ENCODE measurements at regions not wholly inside any gene's neighbourhood (a gene's known extent, or its start where the extent isn't known, plus 50 kb on each side); places are given as distances from the start of the nearest gene placed in this dataset.
"Not testable (repeated sequence)": the region's sequence is repeated elsewhere in the genome, so short reads cannot be mapped to it uniquely, and the experiment has no call there.

DNA sequence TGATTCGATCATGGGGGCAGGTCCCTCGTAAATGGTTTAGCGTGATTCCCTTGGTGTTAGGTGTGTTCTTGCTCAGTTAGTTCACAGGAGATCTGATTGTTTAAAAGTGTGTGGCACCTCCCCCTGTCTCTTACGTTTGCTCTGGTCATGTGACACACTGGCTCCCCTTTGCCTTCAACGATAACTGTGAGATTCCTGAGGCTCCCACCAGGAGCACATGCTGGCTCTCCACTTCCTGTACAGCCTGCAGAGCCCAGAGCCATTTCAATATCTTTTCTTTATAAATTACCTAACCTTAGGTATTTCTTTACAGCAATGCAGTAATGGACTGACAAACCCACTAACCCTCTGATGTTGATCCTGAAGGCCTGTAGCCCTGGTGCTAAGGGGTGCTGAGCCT, 141.9 kb downstream of the FCRL5 start:
- DNase-seq (ENCODE audit: low read depth in 1 of 2, low spot score in 1 of 2), result no peak

DNA sequence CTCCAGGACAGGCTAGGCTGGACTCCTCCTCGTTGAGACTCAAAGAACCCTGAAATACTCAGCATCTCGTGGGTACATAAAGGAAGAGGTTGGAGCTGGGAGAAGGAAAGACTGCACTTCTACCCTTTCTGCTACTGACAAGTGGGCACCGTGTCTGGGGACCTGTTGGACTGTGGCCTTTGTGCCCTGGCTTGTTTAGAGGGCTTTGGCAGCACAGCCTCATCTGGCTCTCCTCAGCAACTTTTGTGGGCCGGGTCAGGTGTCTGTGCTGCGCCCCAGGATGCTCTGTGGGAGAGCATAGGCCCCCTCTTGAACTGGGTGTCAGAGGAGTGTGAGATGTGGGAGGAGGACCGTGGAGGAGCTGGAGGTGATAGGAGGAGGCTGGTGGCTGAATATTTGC, 142.4 kb downstream of the FCRL5 start:
- no peak for DNase-seq (ENCODE audit: low read depth in 1 of 2, low spot score in 1 of 2)

DNA sequence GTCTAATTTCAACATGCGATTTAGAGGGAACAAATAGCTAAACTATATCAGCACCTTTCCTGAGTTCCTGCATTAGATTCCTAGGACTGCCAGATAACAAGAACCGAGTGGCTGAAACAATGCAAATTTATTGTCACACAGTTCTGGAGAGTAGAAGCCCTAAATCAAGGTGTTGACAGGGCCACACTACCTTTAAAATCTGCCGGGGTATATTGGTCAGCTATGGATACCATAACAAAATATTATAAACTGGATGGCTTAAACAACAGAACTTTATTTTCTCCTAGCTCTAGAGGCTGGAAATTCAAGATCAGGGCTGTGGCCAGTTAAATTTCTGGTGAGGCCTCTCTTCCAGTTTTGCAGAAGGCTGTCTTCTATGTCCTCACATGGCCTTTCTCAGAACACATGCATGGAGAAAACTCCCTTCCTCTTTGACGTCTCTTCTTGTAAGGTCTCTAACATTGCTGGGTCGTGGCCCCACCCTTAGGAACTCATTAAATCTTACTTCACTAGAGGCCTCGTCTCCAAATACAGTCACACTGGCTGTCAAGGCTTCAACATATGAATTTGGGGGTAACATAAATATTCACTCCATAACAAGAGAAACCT, 144.3 kb downstream of the FCRL5 start:
- DNase-seq (ENCODE audit: low read depth in 1 of 2, low spot score in 1 of 2), result no peak

DNA sequence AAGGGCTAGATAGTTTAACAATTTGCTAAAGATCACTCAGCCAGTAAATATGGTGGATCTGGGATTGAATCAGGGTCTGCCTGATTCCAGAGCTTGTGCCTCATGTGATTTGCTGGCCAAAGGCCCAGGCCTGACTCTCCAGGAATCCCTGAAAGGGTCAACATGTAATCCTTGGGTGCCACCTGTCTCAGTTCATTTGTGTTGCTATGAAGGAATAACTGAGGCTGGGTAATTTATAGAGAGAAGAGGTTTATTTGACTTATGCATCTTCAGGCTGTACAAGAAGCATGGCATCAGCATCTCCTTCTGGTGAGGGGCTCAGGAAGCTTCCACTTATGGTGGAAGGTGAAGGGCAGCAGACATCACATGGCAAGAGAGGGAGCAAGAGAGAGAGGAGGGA, 144.9 kb downstream of the FCRL5 start:
- DNase-seq (ENCODE audit: low read depth in 1 of 2, low spot score in 1 of 2), result no peak

DNA sequence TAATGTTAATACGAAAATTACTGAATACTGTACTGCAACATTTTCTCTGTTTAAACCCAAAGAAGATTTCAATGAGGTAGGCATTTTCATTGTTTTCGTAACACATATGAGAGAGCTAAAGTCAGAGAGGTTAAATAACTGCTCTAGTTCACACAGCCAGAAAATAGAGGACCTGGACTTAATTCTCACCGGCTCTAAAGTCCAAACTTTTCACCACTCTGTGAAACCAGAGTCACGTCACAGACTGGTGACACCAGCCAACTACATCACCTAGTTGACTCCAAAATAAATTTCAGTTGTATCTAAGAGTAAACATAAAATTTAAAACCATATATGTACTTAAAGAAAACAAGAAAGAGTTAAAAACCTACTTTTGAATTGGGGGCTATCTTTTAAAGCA, 146.7 kb downstream of the FCRL5 start:
- DNase-seq (ENCODE audit: low read depth in 1 of 2, low spot score in 1 of 2), result no peak

DNA sequence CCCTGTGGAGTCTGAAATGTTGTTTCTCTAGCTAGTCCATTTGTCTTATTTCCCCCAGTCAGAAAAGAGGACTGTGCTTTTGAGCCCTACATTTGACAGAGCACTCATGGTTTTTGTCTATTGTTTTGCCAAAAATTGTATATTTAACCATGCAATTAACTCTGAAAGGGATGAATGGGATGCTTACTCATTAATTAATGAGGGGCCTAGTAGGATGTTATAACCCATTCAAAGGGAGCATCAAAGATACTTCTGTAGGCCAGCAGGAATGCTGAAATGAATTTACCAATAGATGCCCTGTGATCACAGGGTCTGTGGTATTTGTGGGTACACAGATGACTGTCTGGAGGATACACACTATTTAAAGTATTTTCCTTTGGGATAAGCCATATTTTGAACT, 147.7 kb downstream of the FCRL5 start:
- no peak for DNase-seq (ENCODE audit: low read depth in 1 of 2, low spot score in 1 of 2)

DNA sequence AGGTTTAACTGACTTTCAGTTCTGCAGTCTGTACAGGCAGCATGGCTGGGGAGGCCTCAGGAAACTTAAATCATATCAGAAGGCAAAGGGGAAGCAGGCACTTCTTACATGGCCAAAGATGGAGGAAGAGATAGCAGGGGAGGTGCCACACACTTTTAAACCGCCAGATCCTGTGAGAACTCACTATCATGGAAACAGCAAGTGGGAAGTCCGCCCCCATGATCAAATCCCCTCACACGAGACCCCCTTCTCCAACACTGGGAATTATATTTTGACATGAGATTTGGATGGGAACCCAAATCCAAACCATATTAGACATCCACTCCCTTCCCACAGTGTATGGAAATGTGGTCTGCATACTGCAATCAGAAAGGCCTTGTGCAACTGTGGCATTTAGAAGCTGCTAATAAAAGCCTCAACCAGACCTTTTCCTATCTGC, 148.2 kb downstream of the FCRL5 start:
- no peak for DNase-seq (ENCODE audit: low read depth in 1 of 2, low spot score in 1 of 2)

DNA sequence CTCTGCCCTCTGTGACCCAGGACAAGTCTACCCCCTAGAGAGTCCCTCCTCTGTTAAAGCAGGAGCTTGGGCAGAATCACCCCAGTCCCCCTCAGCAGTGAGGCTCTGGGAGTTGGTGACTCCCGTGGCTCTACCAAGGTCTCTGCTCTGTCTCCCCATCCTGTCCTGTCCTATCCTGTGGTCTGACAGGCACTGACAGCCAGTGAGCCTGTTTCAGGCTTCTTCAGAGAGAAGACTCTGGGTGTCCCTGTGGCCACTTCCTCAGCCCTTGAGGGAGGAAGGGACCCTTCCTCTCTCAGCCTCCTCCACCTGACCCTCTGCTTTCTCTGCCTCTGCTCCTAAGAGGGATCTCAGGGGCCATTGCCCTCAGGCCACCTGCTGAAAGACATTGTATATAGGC, 148.7 kb downstream of the FCRL5 start:
- DNase-seq (ENCODE audit: low read depth in 1 of 2, low spot score in 1 of 2), result no peak

DNA sequence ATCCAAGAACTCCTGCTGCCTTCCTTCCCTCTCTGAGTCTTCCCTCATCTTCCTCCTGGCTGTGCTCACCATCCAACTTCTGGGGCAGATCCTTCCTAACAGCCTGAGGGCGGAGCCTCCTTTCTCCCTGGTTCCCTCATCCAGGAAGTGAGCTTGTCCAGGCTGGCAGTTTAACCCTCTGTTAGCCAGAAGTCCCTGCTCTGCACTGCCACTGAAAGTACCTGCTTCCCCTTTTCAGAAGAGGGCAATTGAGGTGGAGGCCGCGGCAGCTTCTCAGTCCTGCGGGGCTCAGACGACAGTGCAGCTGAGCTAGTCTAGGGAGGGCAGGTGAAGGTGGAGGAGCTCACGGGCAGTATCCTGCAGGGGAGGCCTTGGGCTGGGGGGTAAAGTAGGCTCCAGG, 149.1 kb downstream of the FCRL5 start:
- no peak for DNase-seq (ENCODE audit: low read depth in 1 of 2, low spot score in 1 of 2)

DNA sequence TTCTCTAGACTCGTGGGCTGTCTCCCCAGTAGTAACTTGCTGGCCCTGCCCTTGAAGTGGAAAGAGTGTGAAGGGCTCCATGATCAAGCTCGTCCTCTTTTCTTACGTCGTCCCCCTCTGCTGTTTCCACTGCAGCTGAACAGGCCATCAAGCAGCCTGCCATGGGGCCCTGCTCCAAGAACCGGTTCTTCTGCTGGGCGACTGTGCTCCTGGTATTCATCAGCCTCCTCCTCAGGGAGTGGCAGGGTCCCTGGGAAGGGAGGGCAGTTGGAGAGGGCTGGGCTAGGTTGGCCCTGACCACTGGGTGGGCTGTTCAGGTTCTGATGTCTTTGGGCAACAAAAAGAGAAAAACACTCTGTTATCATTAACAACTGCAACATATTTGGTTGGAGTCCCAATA, 151.5 kb downstream of the FCRL5 start:
- DNase-seq (ENCODE audit: low read depth in 1 of 2, low spot score in 1 of 2), result no peak

DNA sequence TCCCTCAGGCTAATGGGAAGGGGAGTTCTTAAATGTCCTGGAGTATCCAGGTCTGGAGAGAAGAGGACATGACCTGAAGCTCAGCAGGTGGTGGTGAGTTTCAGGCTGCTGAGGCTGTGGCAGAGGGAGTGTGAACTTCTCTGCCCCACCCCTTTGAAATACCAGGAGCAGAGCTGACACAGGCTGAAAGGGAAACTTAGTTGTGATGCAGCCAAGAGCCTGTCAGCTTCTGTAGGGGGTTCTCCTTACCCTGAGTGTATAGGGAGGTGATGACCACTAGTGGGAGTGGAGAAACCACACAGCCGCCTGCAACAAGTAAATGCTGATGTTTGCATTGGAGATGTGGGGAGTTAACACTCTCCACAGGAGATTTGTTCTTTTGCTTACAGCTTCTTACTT, 152.3 kb downstream of the FCRL5 start:
- DNase-seq (ENCODE audit: low read depth in 1 of 2, low spot score in 1 of 2), result no peak

DNA sequence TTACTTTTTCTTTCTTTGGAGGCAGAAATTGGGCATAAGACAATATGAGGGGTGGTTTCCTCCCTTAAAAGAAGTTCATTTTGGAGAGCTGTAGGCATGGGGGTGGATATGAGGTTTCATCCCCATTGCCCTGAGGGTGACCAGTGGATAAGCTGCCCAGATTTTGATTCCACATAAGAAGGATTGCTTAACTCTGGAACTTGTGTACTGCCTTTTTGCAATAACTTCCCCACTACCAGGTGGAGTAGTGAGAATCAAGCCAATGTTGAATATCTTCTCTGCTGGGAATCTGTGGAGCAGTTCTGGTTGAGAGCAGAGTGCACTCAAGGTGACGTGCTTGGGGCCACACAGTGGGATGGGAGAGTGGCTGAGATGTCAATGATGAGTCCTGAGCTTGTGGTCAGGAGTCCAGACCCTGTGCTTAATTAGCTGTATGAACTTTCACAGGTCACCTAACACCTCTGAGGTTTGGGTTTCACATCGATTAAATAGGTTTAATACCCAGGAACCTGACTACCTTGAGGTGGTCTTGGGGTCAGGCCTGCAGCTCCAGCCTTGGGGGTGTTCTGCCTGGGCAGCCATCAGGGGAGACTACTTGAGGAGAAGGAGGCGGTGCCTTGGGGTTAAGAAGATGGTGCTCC, 152.9 kb downstream of the FCRL5 start:
- no peak for DNase-seq (ENCODE audit: low read depth in 1 of 2, low spot score in 1 of 2)

DNA sequence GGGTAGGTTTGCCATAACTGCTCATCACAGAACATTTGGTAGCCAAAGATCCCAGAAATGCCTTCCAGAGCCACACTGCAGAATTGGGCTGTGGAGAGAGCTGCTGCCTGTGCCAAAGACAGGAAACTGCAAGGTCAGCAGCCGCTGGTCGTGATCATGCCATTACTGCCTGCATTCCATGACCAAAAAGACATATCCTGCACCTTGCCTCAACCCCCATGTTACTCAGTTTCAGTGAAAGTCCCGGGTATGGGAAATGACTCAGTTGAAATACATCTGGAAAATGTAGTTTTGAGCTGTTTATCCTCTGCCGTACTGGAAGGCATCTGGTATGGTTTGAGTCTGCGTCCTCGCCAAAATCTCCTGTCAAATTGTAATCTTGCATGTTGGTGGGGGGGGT, 161.7 kb downstream of the FCRL5 start:
- no peak for DNase-seq (ENCODE audit: low read depth in 1 of 2, low spot score in 1 of 2)

DNA sequence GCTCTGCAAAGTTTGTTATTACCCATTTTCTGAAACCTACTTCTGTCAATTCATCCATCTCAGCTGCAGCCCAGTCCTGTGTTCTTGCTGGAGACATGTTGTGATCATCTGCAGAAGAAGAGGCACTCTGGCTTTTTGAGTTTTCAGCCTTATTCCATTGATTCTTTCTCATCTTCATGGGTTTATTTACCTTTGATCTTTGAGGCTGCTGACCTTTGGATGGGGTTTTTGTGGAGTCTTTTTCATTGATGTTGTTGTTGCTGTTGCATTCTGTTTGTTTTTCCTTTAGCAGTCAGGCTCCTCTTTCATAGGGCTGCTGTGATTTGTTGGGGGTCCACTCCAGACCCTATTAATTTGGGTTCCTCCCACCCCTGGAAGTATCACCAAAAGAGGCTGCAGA, 164.3 kb downstream of the FCRL5 start:
- no peak for DNase-seq (ENCODE audit: low read depth in 1 of 2, low spot score in 1 of 2)

DNA sequence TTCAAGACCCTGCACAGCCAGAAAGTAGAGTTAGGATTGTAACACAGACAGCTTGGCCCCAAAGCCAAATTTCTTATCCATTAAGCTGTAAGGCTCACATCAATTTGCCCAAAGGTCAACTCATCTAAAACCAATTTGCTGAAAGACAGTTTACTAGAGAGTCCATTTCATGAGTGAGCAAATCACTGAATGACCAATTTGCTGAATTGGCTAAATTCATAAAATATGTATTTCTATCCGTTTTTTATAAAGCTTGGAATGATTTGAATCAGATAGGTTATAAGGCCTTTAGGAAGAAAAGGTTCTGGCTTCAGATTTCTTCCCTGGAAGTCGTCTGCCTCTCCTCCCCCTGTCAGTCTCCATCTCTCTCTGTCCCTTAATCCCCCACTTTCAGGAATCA, 168.1 kb downstream of the FCRL5 start:
- no peak for DNase-seq (ENCODE audit: low read depth in 1 of 2, low spot score in 1 of 2)

DNA sequence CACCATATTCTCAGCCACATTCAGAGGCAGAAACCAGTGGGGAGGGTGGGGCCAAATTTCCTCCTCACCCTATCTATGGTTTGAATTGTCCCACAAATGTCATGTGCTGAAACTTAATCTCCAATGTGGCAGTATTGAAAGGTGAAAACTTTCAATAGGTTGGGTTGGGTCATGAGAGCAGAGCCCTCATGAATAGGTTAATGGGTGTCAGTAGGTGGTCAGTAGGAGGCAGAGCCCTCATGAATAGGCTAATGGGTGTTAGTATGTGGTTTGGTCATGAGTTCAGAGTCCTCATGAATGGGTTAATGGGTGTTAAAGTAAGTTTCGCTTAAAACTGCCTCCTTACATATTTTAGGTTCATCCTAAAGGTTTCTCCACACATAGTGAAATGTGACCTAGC, 170.0 kb downstream of the FCRL5 start:
- DNase-seq (ENCODE audit: low read depth in 1 of 2, low spot score in 1 of 2), result no peak

DNA sequence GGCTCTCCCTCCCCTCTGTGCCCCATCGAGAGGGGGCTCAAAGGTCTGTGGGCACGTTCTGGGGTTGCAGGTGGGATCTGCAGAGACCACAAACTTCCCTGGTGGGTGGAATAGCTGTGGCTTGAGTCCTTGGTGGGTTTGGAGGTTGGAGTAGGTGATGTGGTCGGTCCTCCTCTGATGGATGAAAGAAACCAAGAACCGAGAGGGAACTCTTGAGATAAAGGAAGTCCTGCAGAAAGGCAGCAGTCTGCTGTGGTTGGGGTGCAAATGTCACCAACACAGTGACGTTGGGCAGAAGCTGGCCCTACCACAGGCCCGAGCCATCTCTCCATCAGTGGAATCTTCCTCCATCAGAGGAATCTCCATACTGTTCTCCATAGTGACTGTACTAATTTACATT, 171.8 kb downstream of the FCRL5 start:
- no peak for DNase-seq (ENCODE audit: low read depth in 1 of 2, low spot score in 1 of 2)

DNA sequence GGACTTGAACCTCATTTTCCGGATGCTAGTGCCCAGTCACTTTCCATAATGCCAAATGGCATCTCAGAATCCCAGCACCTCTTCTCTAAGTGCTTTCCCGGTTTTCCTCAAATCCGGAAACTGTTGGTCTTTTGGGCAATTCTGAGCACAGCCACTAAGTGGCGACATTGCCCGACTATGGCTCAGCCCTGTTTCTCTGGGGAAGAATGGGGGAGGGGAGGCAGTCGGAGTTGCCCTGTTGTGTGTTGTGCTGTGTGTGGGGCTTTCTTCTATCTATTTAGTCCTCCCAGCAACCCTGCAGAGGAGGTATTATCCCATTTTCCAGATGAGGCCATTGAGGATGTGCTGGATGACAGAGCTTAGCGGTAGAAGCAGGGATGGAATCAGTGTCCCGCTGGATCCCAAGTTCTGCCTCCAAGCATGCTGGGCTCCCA, 175.0 kb downstream of the FCRL5 start:
- not testable (repeated sequence) for DNase-seq (ENCODE audit: low read depth in 1 of 2, low spot score in 1 of 2)

DNA sequence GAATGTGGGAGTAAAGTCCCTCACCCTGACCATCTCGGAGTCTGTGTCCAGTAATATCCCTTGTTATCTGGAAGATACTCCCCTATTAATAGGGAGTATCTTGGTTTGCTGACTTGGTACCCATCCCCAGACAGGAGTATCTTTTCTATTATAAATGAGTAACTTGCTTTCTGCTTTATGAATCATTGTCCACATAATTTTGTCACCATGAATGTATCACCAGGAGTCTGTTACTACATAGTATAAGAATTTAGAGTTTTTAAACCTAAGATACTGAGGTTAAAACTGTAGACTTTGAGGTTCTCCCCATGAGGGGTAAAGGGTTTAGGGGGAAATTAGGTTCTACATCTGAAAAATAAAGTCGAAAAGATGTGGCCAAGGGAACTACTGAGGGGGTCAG, 175.6 kb downstream of the FCRL5 start:
- no peak for DNase-seq (ENCODE audit: low read depth in 1 of 2, low spot score in 1 of 2)

DNA sequence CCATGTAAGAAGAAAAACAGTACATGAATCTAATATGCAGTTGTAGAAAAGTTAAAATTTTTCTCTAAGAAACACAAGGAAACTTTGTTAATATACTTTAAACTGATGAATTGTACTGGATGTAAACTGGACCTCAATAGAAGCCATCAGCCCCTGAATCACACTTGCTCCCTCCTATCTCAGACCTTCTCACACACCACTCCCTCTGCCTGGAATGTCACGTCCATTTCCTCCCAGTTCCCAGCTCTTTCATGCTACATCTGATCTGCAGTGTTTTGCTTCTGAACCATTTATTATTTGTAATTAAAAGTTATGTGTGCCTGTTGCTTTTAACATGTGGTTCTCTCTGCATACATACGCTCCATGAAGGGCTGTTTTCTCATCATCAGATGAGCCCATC, 180.0 kb downstream of the FCRL5 start:
- DNase-seq (ENCODE audit: low read depth in 1 of 2, low spot score in 1 of 2), result not testable (repeated sequence)

DNA sequence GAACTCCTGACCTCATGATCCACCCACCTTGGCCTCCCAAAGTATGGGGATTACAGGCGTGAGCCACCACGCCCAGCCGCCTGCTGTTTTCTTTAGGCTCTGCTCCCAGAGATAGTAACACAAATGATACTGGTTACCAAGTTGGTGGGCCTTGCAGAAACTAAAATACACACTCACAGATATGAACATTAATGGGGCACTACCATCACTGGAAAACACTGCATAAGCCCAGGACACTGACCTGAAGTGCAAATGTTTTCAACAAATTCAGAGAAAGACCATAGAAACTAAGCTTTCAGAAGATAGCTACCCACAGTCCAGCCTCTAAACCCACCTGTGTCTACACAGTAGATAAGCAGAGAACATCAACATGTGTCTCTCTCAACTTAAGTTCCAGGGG, 180.5 kb downstream of the FCRL5 start:
- DNase-seq (ENCODE audit: low read depth in 1 of 2, low spot score in 1 of 2), result no peak

DNA sequence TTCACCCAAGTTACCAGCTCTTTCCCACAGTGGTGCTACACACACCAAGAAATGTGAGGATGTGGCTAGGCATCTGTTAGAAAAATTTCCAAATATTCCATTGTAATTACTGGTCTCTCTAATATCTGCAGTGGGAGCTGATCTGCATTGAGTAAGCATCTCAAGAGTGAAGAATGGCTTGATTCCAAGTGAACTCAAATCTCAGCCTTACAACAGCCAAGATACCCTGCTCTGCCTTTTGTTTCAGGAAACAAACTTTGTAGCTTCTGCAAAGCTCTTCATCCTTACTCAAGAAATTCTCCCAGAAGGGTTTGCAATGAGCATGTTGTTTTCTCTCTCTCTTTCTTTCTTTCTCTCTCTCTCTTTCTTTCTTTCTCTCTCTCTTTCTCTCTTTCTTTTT, 181.1 kb downstream of the FCRL5 start:
- DNase-seq (ENCODE audit: low read depth in 1 of 2, low spot score in 1 of 2), result no peak

DNA sequence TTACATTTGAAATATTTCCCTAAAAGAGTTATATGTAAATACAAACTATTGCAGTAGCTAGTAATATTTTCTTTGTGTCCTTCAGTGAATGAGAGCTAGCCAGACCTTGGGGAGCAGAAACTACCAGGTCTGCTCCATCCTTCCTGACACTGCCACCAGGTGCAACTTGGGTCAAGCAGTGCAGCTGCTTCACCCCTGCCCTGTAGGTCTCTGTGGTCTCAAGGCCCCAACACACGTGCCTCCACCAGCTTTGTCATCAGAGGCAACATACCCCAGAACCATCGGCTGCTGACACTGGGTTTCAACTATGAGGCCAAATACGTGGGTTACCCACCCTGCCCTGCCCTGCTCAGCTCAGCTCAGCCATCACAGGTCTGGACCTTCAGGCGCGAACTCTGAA, 181.6 kb downstream of the FCRL5 start:
- DNase-seq (ENCODE audit: low read depth in 1 of 2, low spot score in 1 of 2), result no peak
